ENCODE measurements at regions not wholly inside any gene's neighbourhood (a gene's known extent, or its start where the extent isn't known, plus 50 kb on each side); places are given as distances from the start of the nearest gene placed in this dataset.
A peak's percentile ranks its signal among the peaks of the same experiment; 100 is the strongest.

DNA sequence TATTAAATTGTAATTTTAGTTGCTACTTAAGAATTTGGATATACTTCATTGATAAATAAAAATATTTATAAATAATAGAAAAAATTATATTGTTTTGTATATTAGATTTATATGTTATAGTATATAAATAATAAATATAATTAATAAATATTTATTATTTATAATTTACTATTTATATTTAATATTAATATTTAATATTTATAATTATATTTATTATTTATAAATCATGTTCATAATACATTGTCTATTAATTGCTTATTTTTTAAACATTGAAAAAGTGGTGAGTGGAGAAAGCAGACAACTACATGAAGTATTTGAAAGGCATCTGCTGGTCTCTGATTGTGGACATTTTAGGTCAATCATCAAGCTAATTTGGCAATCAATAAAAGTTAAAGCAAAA is 464.5 kb downstream of the MMUT start:
- intact Hi-C loops (cut with DNase I), result no loop called here
- no peaks in the 10 kb centered on the region for H3K9me3 ChIP-seq
- no peak overlapping the region for H3K27ac ChIP-seq
- DNase-seq, result no peak
- H3K36me3 ChIP-seq, result no peaks in the 10 kb centered on the region
- no peaks in the 10 kb centered on the region for H3K4me1 ChIP-seq
- TF ChIP-seq, protein P1, sequence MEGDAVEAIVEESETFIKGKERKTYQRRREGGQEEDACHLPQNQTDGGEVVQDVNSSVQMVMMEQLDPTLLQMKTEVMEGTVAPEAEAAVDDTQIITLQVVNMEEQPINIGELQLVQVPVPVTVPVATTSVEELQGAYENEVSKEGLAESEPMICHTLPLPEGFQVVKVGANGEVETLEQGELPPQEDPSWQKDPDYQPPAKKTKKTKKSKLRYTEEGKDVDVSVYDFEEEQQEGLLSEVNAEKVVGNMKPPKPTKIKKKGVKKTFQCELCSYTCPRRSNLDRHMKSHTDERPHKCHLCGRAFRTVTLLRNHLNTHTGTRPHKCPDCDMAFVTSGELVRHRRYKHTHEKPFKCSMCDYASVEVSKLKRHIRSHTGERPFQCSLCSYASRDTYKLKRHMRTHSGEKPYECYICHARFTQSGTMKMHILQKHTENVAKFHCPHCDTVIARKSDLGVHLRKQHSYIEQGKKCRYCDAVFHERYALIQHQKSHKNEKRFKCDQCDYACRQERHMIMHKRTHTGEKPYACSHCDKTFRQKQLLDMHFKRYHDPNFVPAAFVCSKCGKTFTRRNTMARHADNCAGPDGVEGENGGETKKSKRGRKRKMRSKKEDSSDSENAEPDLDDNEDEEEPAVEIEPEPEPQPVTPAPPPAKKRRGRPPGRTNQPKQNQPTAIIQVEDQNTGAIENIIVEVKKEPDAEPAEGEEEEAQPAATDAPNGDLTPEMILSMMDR (IDR thresholded peaks at IDR 0.05), result no peak
- H3K27me3 ChIP-seq, result no peaks in the 10 kb centered on the region
- no peak for ATAC-seq
- no peak overlapping the region for H3K4me3 ChIP-seq

DNA sequence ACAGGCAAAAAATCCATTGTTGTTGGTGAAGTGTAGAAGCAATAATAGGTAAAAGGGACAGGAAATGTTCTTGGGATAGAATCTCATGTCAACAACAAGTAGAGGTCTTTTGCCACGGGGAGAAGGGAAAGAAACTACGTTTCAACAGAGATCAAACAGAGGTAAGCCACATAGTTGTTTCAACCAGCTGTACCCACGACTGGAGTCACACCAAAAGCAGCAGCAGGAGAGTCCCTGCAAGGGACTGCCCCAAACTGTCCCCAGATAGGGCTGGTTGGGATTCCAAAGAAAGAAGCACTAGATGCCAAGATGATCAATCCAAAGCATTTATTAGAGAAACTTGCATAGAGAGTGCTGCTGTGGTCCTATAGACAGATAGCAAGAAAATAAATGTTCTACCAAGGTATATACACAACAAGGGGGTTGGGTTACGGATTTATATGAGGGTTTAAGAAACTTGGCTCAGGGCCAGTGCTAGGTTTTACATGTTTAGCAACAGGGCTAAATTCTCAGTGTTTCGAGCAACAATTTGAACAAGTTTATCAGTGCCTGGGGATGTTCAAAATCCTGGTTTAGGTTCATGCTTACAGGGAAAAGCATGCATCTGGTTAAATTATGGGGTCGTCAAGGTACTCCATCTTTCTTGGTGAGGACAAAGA is 466.5 kb downstream of the MMUT start:
- DNase-seq, result no peak
- H3K9me3 ChIP-seq, result no peaks in the 10 kb centered on the region
- intact Hi-C loops (cut with DNase I), result no loop called here

GRCh38 chr6:48994811-48995210 is 468.2 kb downstream of the MMUT start:
- DNase-seq, result no peak
- Histone ChIP-seq H3K27ac (no peak overlapping the region), H3K4me1 (no peaks in the 10 kb centered on the region), H3K9me3 (no peaks in the 10 kb centered on the region), H3K4me3 (no peak overlapping the region), H3K27me3 (no peaks in the 10 kb centered on the region), H3K36me3 (no peaks in the 10 kb centered on the region)
- intact Hi-C loops (cut with DNase I), result no loop called here
- TF ChIP-seq, protein P1 (IDR thresholded peaks at IDR 0.05), result no peak
- ATAC-seq, result no peak

More for the DNA sequence above, 466.5 kb downstream of the MMUT start:
- no peak overlapping the region for H3K4me3 ChIP-seq
- TF ChIP-seq, protein P1 (IDR thresholded peaks at IDR 0.05), result no peak
- H3K27me3 ChIP-seq, result no peaks in the 10 kb centered on the region
- H3K36me3 ChIP-seq, result no peaks in the 10 kb centered on the region
- no peak overlapping the region for H3K27ac ChIP-seq
- ATAC-seq, result no peak
- no peaks in the 10 kb centered on the region for H3K4me1 ChIP-seq

GRCh38 chr6:48990739-48991138 is 472.3 kb downstream of the MMUT start:
- no peaks in the 10 kb centered on the region for H3K36me3 ChIP-seq
- intact Hi-C loops (cut with DNase I), result no loop called here
- no peaks in the 10 kb centered on the region for H3K27me3 ChIP-seq
- no peaks in the 10 kb centered on the region for H3K4me1 ChIP-seq
- H3K4me3 ChIP-seq, result no peak overlapping the region
- DNase-seq (no peak), ATAC-seq (peak; percentile 13)
- TF ChIP-seq, protein P1 (IDR thresholded peaks at IDR 0.05), result no peak
- H3K27ac ChIP-seq, result no peak overlapping the region
- H3K9me3 ChIP-seq, result no peaks in the 10 kb centered on the region

- intact Hi-C loops (cut with DNase I), result no loop called here
- Histone ChIP-seq H3K9me3 (no peaks in the 10 kb centered on the region), H3K4me1 (no peaks in the 10 kb centered on the region), H3K4me3 (no peak overlapping the region), H3K36me3 (no peaks in the 10 kb centered on the region), H3K27ac (no peak overlapping the region), H3K27me3 (no peaks in the 10 kb centered on the region)
- ATAC-seq (no peak), DNase-seq (no peak)
- TF ChIP-seq, protein P1 (IDR thresholded peaks at IDR 0.05), result no peak
These were observed 476.2 kb downstream of the MMUT start for GRCh38 chr6:48986845-48987244.

- no peaks in the 10 kb centered on the region for H3K27me3 ChIP-seq
- intact Hi-C loops (cut with DNase I), result no loop called here
- no peaks in the 10 kb centered on the region for H3K4me1 ChIP-seq
These were observed 476.9 kb downstream of the MMUT start for GRCh38 chr6:48986105-48986504.

More at GRCh38 chr6:48986105-48986504, 476.9 kb downstream of the MMUT start:
- TF ChIP-seq, protein P1 (IDR thresholded peaks at IDR 0.05), result no peak
- no peak overlapping the region for H3K27ac ChIP-seq
- ATAC-seq (no peak), DNase-seq (no peak)
- no peak overlapping the region for H3K4me3 ChIP-seq
- no peaks in the 10 kb centered on the region for H3K36me3 ChIP-seq
- H3K9me3 ChIP-seq, result no peaks in the 10 kb centered on the region
